ENCODE measurements at regions not wholly inside any gene's neighbourhood (a gene's known extent, or its start where the extent isn't known, plus 50 kb on each side); places are given as distances from the start of the nearest gene placed in this dataset.

DNA sequence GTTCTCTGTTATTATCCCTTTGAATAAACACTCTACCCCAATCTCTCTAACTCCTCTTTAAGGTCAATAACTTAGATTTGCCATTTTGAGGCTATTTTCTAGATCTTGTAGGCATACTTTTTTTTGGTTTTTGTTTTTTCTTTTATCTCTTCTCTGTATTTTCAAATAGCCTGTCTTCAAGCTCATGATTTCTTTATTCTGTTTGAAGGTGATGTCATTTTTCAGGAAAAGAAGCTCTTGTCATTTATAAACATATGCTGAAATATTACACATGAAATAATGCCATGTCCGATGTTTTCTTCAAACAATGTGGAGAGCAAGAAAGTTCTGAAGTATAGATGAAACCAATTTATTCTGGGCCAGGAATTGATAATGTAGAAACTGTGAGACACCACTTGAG is 57.5 kb upstream of the CABCOCO1 start:
- Histone ChIP-seq H3K27me3 (ENCODE audit: control insufficient read depth, insufficient read depth, low read length) (no peaks in the 10 kb centered on the region), H3K4me3 (ENCODE audit: low read depth, low read length) (no peak overlapping the region), H3K36me3 (ENCODE audit: control insufficient read depth, insufficient read depth, low read length) (no peaks in the 10 kb centered on the region)
- TF ChIP-seq, protein P1, sequence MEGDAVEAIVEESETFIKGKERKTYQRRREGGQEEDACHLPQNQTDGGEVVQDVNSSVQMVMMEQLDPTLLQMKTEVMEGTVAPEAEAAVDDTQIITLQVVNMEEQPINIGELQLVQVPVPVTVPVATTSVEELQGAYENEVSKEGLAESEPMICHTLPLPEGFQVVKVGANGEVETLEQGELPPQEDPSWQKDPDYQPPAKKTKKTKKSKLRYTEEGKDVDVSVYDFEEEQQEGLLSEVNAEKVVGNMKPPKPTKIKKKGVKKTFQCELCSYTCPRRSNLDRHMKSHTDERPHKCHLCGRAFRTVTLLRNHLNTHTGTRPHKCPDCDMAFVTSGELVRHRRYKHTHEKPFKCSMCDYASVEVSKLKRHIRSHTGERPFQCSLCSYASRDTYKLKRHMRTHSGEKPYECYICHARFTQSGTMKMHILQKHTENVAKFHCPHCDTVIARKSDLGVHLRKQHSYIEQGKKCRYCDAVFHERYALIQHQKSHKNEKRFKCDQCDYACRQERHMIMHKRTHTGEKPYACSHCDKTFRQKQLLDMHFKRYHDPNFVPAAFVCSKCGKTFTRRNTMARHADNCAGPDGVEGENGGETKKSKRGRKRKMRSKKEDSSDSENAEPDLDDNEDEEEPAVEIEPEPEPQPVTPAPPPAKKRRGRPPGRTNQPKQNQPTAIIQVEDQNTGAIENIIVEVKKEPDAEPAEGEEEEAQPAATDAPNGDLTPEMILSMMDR (IDR thresholded peaks at IDR 0.05; ENCODE audit: insufficient read depth, low read depth, low read length): no peak
- DNase-seq (ENCODE audit: low read depth): no peak
- ChIA-PET POLR2A (no interaction called here), CTCF (no interaction called here)

GRCh38 chr10:61600399-61600798 is 62.3 kb upstream of the CABCOCO1 start:
- no peaks in the 10 kb centered on the region for H3K36me3 ChIP-seq (ENCODE audit: control insufficient read depth, insufficient read depth, low read length)
- TF ChIP-seq, protein P1 (IDR thresholded peaks at IDR 0.05; ENCODE audit: insufficient read depth, low read depth, low read length): no peak
- H3K27me3 ChIP-seq (ENCODE audit: control insufficient read depth, insufficient read depth, low read length): no peaks in the 10 kb centered on the region
- ChIA-PET POLR2A (no interaction called here), CTCF (interaction anchor here (1.2 to 2.6 kb wide), 4 partner anchors 7 to 14 kb away, joined by 3 to 9 read pairs (median 6); no protein-coding TSS in a partner anchor)
- no peak for DNase-seq (ENCODE audit: low read depth)
- no peak overlapping the region for H3K4me3 ChIP-seq (ENCODE audit: low read depth, low read length)

DNA sequence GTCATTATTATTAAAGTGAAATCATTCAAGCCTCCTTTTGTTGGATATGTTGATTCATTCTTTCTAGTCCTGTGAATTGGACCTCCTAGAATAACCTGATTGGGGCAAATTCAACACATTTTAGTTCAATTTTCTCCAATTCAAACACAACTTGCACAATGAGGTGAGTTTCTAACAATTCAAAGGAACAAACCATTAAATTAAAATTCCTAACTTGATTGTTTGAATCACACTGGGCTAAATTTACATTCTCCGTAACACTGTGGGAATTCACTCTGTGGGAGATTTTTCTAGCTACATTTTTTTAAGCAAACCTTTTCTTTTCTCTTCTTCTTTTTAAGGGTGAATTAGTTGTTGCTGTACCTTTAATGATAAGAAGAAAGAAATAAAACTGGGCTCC is 68.3 kb upstream of the CABCOCO1 start:
- ChIA-PET CTCF (interaction anchor here (1.2 kb wide), 1 partner anchor 19 kb away, joined by 3 read pairs; no protein-coding TSS in a partner anchor), POLR2A (no interaction called here)
- DNase-seq (ENCODE audit: low read depth): no peak
- Histone ChIP-seq H3K27me3 (ENCODE audit: control insufficient read depth, insufficient read depth, low read length) (no peaks in the 10 kb centered on the region), H3K36me3 (ENCODE audit: control insufficient read depth, insufficient read depth, low read length) (no peaks in the 10 kb centered on the region), H3K4me3 (ENCODE audit: low read depth, low read length) (no peak overlapping the region)
- TF ChIP-seq, protein P1 (IDR thresholded peaks at IDR 0.05; ENCODE audit: insufficient read depth, low read depth, low read length): no peak

- CTCF ChIA-PET: interaction anchor here (1.0 to 2.2 kb wide), 3 partner anchors 8 to 13 kb away, joined by 3 to 7 read pairs (median 3); no protein-coding TSS in a partner anchor
- H3K4me3 ChIP-seq (ENCODE audit: low read depth, low read length): no peak overlapping the region
- TF ChIP-seq, protein P1 (IDR thresholded peaks at IDR 0.05; ENCODE audit: insufficient read depth, low read depth, low read length): peak; percentile 19; the same call in 1 of the 2 replicates
- H3K36me3 ChIP-seq (ENCODE audit: control insufficient read depth, insufficient read depth, low read length): no peaks in the 10 kb centered on the region
- POLR2A ChIA-PET: no interaction called here
- H3K27me3 ChIP-seq (ENCODE audit: control insufficient read depth, insufficient read depth, low read length): no peaks in the 10 kb centered on the region
- no peak for DNase-seq (ENCODE audit: low read depth)
These were observed 70.1 kb upstream of the CABCOCO1 start for GRCh38 chr10:61592581-61592980.

- TF ChIP-seq, protein P1 (IDR thresholded peaks at IDR 0.05; ENCODE audit: insufficient read depth, low read depth, low read length): no peak
- Histone ChIP-seq H3K36me3 (ENCODE audit: control insufficient read depth, insufficient read depth, low read length) (no peaks in the 10 kb centered on the region), H3K4me3 (ENCODE audit: low read depth, low read length) (no peak overlapping the region), H3K27me3 (ENCODE audit: control insufficient read depth, insufficient read depth, low read length) (no peaks in the 10 kb centered on the region)
- CTCF ChIA-PET: interaction anchor here (1.1 to 2.4 kb wide), 4 partner anchors 11 to 146 kb away, joined by 3 to 8 read pairs (median 4); no protein-coding TSS in a partner anchor
- POLR2A ChIA-PET: no interaction called here
- no peak for DNase-seq (ENCODE audit: low read depth)
These were observed 73.0 kb upstream of the CABCOCO1 start for GRCh38 chr10:61589547-61590243.

Data from BJ (cell line).